ENCODE measurements at regions not wholly inside any gene's neighbourhood (a gene's known extent, or its start where the extent isn't known, plus 50 kb on each side); places are given as distances from the start of the nearest gene placed in this dataset.

- no peaks in the 10 kb centered on the region for H3K36me3 Mint-ChIP-seq (ENCODE audit: low read depth)
- no peak for DNase-seq (ENCODE audit: low spot score)
These were observed 130.9 kb downstream of the PALM2AKAP2 start for GRCh38 chr9:109910671-109911518.

DNA sequence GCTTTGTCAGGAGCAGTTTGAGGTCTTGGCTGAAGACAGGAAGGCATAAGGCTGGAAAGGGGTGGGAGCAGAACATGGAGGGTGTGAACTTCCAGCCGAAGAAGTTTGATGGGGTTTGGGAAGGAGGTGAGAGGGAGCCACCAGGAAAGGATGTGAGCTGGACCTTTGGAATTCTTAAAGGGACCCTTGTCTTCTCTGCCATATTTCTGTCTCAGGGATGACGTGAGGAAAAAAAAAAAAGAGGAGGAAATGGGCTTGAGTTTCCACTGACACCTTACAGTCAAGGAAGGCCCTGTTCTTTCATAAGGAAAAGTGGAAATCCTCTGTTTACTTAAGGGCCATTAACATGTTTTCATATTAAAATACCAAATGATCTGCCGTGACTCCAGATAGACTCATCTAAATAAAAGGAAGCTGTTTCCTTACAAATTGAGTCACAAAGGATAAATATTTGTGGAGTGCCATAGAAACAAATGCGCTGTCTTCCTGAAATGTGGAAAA, 132.1 kb downstream of the PALM2AKAP2 start:
- no peak for TF ChIP-seq CTCF (IDR thresholded peaks at IDR 0.05)
- no peak for DNase-seq (ENCODE audit: low spot score)
- Mint-ChIP-seq H3K36me3 (ENCODE audit: low read depth) (no peaks in the 10 kb centered on the region), H3K4me3 (ENCODE audit: unreplicated experiment) (no peak overlapping the region), H3K27me3 (ENCODE audit: low read depth) (no peaks in the 10 kb centered on the region), H3K9me3 (ENCODE audit: low read depth) (no peaks in the 10 kb centered on the region), H3K4me1 (ENCODE audit: low read depth) (peaks cover 10% of the 10 kb centered on the region), H3K27ac (ENCODE audit: unreplicated experiment) (no peak overlapping the region)

More at GRCh38 chr9:109910671-109911518, 130.9 kb downstream of the PALM2AKAP2 start:
- H3K27ac Mint-ChIP-seq (ENCODE audit: unreplicated experiment) = no peak overlapping the region
- H3K4me1 Mint-ChIP-seq (ENCODE audit: low read depth) = peaks cover 17% of the 10 kb centered on the region
- no peaks in the 10 kb centered on the region for H3K27me3 Mint-ChIP-seq (ENCODE audit: low read depth)
- TF ChIP-seq CTCF (IDR thresholded peaks at IDR 0.05) = no peak
- no peaks in the 10 kb centered on the region for H3K9me3 Mint-ChIP-seq (ENCODE audit: low read depth)
- no peak overlapping the region for H3K4me3 Mint-ChIP-seq (ENCODE audit: unreplicated experiment)

DNA sequence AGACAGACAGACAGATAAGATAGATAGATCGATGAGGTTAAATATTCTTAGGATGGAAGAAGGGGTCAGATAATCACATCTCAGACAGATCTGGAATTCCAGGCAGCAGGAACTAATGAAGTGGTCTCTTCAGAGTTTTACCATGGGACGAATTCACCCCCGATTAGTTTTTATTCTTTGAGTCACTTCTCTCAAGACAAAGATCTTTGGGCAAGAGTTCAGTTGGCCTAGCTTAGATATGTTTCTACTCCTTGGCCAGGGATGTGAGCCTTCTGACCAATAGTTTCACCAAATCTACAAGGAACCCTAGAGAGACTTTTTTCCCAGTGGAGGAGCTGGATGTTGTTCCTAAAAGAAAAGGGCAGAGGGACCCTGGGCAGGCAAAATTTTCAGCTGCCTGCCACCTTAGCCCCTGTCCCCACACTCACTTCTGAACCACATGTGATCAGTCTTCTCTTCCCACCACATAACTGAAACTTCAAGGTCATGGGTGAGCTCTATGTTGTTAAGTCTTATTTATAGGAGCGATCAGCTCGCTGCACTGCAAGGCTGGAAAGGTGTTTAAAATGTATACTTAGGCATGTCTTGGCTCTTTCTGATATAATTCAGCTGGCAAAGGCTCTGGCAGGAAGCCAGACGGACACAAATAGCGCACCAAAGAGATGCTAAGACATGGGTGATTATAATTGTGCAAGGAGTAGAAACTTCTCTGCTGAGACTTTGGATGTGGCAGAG, 132.9 kb downstream of the PALM2AKAP2 start:
- no peaks in the 10 kb centered on the region for H3K36me3 Mint-ChIP-seq (ENCODE audit: low read depth)
- no peak overlapping the region for H3K4me3 Mint-ChIP-seq (ENCODE audit: unreplicated experiment)
- H3K4me1 Mint-ChIP-seq (ENCODE audit: low read depth) = peaks cover 5% of the 10 kb centered on the region
- no peak for TF ChIP-seq CTCF (IDR thresholded peaks at IDR 0.05)
- no peaks in the 10 kb centered on the region for H3K27me3 Mint-ChIP-seq (ENCODE audit: low read depth)
- H3K9me3 Mint-ChIP-seq (ENCODE audit: low read depth) = no peaks in the 10 kb centered on the region
- no peak for DNase-seq (ENCODE audit: low spot score)
- H3K27ac Mint-ChIP-seq (ENCODE audit: unreplicated experiment) = no peak overlapping the region

DNA sequence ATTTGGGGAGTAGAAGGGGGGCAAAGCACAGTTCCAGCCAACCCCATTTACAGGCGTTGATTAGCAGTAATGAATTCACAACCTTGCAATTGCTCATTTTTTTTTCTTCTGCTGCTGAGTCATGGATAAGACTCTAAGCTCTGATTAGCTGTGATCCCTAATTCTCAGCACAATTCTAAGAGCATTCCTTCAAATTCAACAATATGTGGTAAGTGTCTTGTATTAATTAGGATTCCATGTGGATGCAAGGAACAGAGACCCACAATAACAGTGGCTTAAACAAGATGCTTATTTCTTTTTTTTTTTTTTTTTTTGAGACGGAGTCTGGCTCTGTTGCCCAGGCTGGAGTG, 133.4 kb downstream of the PALM2AKAP2 start:
- no peak overlapping the region for H3K27ac Mint-ChIP-seq (ENCODE audit: unreplicated experiment)
- DNase-seq (ENCODE audit: low spot score) = no peak
- H3K36me3 Mint-ChIP-seq (ENCODE audit: low read depth) = no peaks in the 10 kb centered on the region
- H3K27me3 Mint-ChIP-seq (ENCODE audit: low read depth) = no peaks in the 10 kb centered on the region
- H3K4me3 Mint-ChIP-seq (ENCODE audit: unreplicated experiment) = no peak overlapping the region
- TF ChIP-seq CTCF (IDR thresholded peaks at IDR 0.05) = no peak
- no peaks in the 10 kb centered on the region for H3K9me3 Mint-ChIP-seq (ENCODE audit: low read depth)
- H3K4me1 Mint-ChIP-seq (ENCODE audit: low read depth) = peaks cover 10% of the 10 kb centered on the region

GRCh38 chr9:109914280-109915027, 134.5 kb downstream of the PALM2AKAP2 start:
- Mint-ChIP-seq H3K4me3 (ENCODE audit: unreplicated experiment) (no peak overlapping the region), H3K27me3 (ENCODE audit: low read depth) (no peaks in the 10 kb centered on the region), H3K36me3 (ENCODE audit: low read depth) (no peaks in the 10 kb centered on the region), H3K9me3 (ENCODE audit: low read depth) (no peaks in the 10 kb centered on the region), H3K4me1 (ENCODE audit: low read depth) (peaks cover 17% of the 10 kb centered on the region), H3K27ac (ENCODE audit: unreplicated experiment) (no peak overlapping the region)
- TF ChIP-seq CTCF (IDR thresholded peaks at IDR 0.05) = no peak
- DNase-seq (ENCODE audit: low spot score) = no peak
